Esophagus muscularis mucosa (tissue), 4 donors: ENCODE measurements at regions not wholly inside any gene's neighbourhood (a gene's known extent, or its start where the extent isn't known, plus 50 kb on each side); places are given as distances from the start of the nearest gene placed in this dataset.

ENCODE experiments used
- DNase-seq: peaks from one replicate; pipeline ENCODE4 v3.0.0-alpha.2; 2017; ENCODE audit errors: extremely low spot score
- H3K27ac ChIP-seq, 4 donors: fragments of 200-600 bp; sonication (generic); replicated peaks in 1 of 4; 1 replicate in 3 of 4; 2 replicates in 1 of 4; pipeline ENCODE4 v1.5.1; 2016 to 2019; ENCODE audit warnings: mild to moderate bottlenecking in 1 of 4
- H3K27me3 ChIP-seq, 4 donors: fragments of 200-600 bp; sonication (generic); one replicate each; pipeline versions ENCODE4 v1.5.1 to v1.6.0; 2016 to 2019
- H3K36me3 ChIP-seq, 4 donors: fragments of 200-600 bp; sonication (generic); one replicate each; pipeline ENCODE4 v1.5.1; 2016 to 2019
- H3K4me1 ChIP-seq, 4 donors: fragments of 200-600 bp; sonication (generic); one replicate each; pipeline ENCODE4 v1.5.1; 2016 to 2019
- H3K4me3 ChIP-seq, 4 donors: fragments of 200-600 bp; sonication (generic); 1 replicate in 2 of 4; 2 replicates in 2 of 4; pipeline ENCODE4 v1.5.1; 2016 to 2019; ENCODE audit warnings: mild to moderate bottlenecking in 4 of 4, moderate library complexity in 1 of 4
- H3K9me3 ChIP-seq, 4 donors: fragments of 200-600 bp; sonication (generic); 1 replicate in 3 of 4; 2 replicates in 1 of 4; pipeline ENCODE4 v1.5.1; 2016 to 2019
- CTCF ChIP-seq, 3 experiments: fragments of 200-600 bp in 2 of 3; fragments of 450-650 bp in 1 of 3; sonication (generic) in 2 of 3; IDR thresholded peaks; one replicate each; pipeline ENCODE4 v1.5.1; 2017 to 2019; ENCODE audit warnings: antibody characterized with exemption in 3 of 3, mild to moderate bottlenecking in 2 of 3, moderate library complexity in 1 of 3
- EP300 ChIP-seq: sonication (generic); formaldehyde crosslinking; IDR thresholded peaks from one replicate; pipeline ENCODE4 v1.6.1; 2017; ENCODE audit warnings: antibody characterized with exemption
- POLR2A ChIP-seq: fragments of 450-650 bp; IDR thresholded peaks from one replicate; pipeline ENCODE4 v1.6.1; 2017; ENCODE audit warnings: antibody characterized with exemption, moderate library complexity, mild to moderate bottlenecking, low read depth
- POLR2AphosphoS5 ChIP-seq, 2 donors: sonication (generic); formaldehyde crosslinking; IDR thresholded peaks; one replicate each; pipeline ENCODE4 v1.6.1; 2017; ENCODE audit warnings: antibody characterized with exemption in 2 of 2
- WGBS: methylation state at CpG from one replicate; pipeline ENCODE4 v1.1.5; 2018; 5-methylcytosine and 5-hydroxymethylcytosine counted together
- intact Hi-C: fragments of 100-400 bp; cut with DNase I; formaldehyde crosslinking; loops from one replicate; pipeline ENCODE4 v1.15.1; 2023

- WGBS: 79% methylated on average over 9 of the region's 9 CpGs
- no peaks in the 10 kb centered on the region for H3K9me3 ChIP-seq
- TF ChIP-seq EP300: no peak
- peaks cover 0 to 8% (median 0%) of the 10 kb centered on the region in 4 donors for H3K27me3 ChIP-seq
- no peak overlapping the region for H3K27ac ChIP-seq
- H3K4me3 ChIP-seq: no peak overlapping the region
- intact Hi-C loops: no loop called here
- no peaks in the 10 kb centered on the region for H3K4me1 ChIP-seq
- DNase-seq: no peak
- no peaks in the 10 kb centered on the region for H3K36me3 ChIP-seq
Observed at GRCh38 chr16:5977329-5977728, 879.7 kb upstream of the EEF2KMT start.

- Histone ChIP-seq H3K36me3 (no peaks in the 10 kb centered on the region), H3K4me3 (no peak overlapping the region), H3K27me3 (peaks cover 0 to 5% (median 0%) of the 10 kb centered on the region in 4 donors), H3K9me3 (peaks cover 0 to 10% (median 1%) of the 10 kb centered on the region in 4 donors), H3K4me1 (no peaks in the 10 kb centered on the region), H3K27ac (no peak overlapping the region)
- intact Hi-C loops: no loop called here
- WGBS: 31% methylated on average over 1 of the region's 1 CpG
- TF ChIP-seq CTCF (IDR thresholded peaks at IDR 0.05) (no peak), EP300 (no peak), POLR2AphosphoS5 (IDR thresholded peaks at IDR 0.05) (no peak), POLR2A (no peak)
- DNase-seq: no peak
Observed at GRCh38 chr16:5972747-5973146, 875.2 kb upstream of the EEF2KMT start.

GRCh38 chr16:5971924-5972323 lies 874.3 kb upstream of the EEF2KMT start:
- Histone ChIP-seq H3K9me3 (peaks cover 0 to 10% (median 1%) of the 10 kb centered on the region in 4 donors), H3K4me3 (no peak overlapping the region), H3K36me3 (no peaks in the 10 kb centered on the region), H3K27me3 (peaks cover 0 to 5% (median 0%) of the 10 kb centered on the region in 4 donors), H3K27ac (no peak overlapping the region), H3K4me1 (no peaks in the 10 kb centered on the region)
- WGBS: 90% methylated on average over 2 of the region's 2 CpGs
- no peak for TF ChIP-seq POLR2A
- TF ChIP-seq EP300: no peak
- no peak for TF ChIP-seq CTCF (IDR thresholded peaks at IDR 0.05)
- no peak for TF ChIP-seq POLR2AphosphoS5 (IDR thresholded peaks at IDR 0.05)
- intact Hi-C loops: no loop called here
- DNase-seq: no peak

- WGBS: 60% methylated on average over 2 of the region's 2 CpGs
- TF ChIP-seq POLR2AphosphoS5 (IDR thresholded peaks at IDR 0.05) (no peak), POLR2A (no peak), CTCF (IDR thresholded peaks at IDR 0.05) (no peak), EP300 (no peak)
- Histone ChIP-seq H3K27ac (no peak overlapping the region), H3K9me3 (peaks cover 0 to 10% (median 1%) of the 10 kb centered on the region in 4 donors), H3K4me1 (no peaks in the 10 kb centered on the region), H3K36me3 (no peaks in the 10 kb centered on the region), H3K4me3 (no peak overlapping the region), H3K27me3 (peaks cover 0 to 5% (median 0%) of the 10 kb centered on the region in 4 donors)
- DNase-seq: no peak
- intact Hi-C loops: no loop called here
Observed at GRCh38 chr16:5971106-5971505, 873.5 kb upstream of the EEF2KMT start.

GRCh38 chr16:5966004-5966403 lies 868.4 kb upstream of the EEF2KMT start:
- no peak overlapping the region for H3K27ac ChIP-seq
- no peak for DNase-seq
- TF ChIP-seq POLR2AphosphoS5 (IDR thresholded peaks at IDR 0.05) (no peak), POLR2A (no peak), CTCF (IDR thresholded peaks at IDR 0.05) (no peak), EP300 (no peak)
- 71% methylated on average over 7 of the region's 7 CpGs for WGBS
- no peak overlapping the region for H3K4me3 ChIP-seq
- intact Hi-C loops: no loop called here
- H3K9me3 ChIP-seq: peaks cover 0 to 23% (median 6%) of the 10 kb centered on the region in 4 donors
- H3K27me3 ChIP-seq: peaks cover 0 to 4% (median 0%) of the 10 kb centered on the region in 4 donors
- no peaks in the 10 kb centered on the region for H3K4me1 ChIP-seq
- no peaks in the 10 kb centered on the region for H3K36me3 ChIP-seq
